Effector memory CD4-positive, alpha-beta T cell (primary cell): ENCODE measurements at regions not wholly inside any gene's neighbourhood (a gene's known extent, or its start where the extent isn't known, plus 50 kb on each side); places are given as distances from the start of the nearest gene placed in this dataset.
"Not testable (repeated sequence)": the region's sequence is repeated elsewhere in the genome, so short reads cannot be mapped to it uniquely, and the experiment has no call there.

ENCODE experiments used
- DNase-seq, 3 donors: peaks; one replicate each; pipeline ENCODE4 v3.0.0-alpha.2; 2020
- H3K27ac ChIP-seq: 2 replicates; pipeline ENCODE4 v1.7.0; 2013; ENCODE audit warnings: mild to moderate bottlenecking, low read length, moderate library complexity; ENCODE audit not compliant: insufficient read depth, poor library complexity, severe bottlenecking
- H3K27me3 ChIP-seq: replicated peaks from 2 replicates; pipeline ENCODE4 v1.7.0; 2013; ENCODE audit warnings: mild to moderate bottlenecking, low read length; ENCODE audit not compliant: insufficient read depth, control insufficient read depth, poor library complexity, severe bottlenecking
- H3K36me3 ChIP-seq: 2 replicates; pipeline ENCODE4 v1.7.0; 2013; ENCODE audit warnings: mild to moderate bottlenecking, low read length, moderate library complexity; ENCODE audit not compliant: control insufficient read depth, insufficient read depth
- H3K4me1 ChIP-seq: 2 replicates; pipeline ENCODE4 v1.7.0; 2013; ENCODE audit warnings: low read length, mild to moderate bottlenecking; ENCODE audit not compliant: control insufficient read depth, insufficient read depth, poor library complexity, severe bottlenecking
- H3K4me3 ChIP-seq: 2 replicates; pipeline ENCODE4 v1.7.0; 2013; ENCODE audit warnings: low read length, low read depth, mild to moderate bottlenecking; ENCODE audit not compliant: insufficient read depth, poor library complexity, severe bottlenecking
- H3K9me3 ChIP-seq: 2 replicates; pipeline ENCODE4 v1.7.0; 2013; ENCODE audit warnings: mild to moderate bottlenecking, low read length, moderate library complexity; ENCODE audit not compliant: control insufficient read depth

- no peak for DNase-seq
- H3K27ac ChIP-seq, result no peak overlapping the region
- H3K36me3 ChIP-seq, result no peaks in the 10 kb centered on the region
- H3K4me3 ChIP-seq, result no peak overlapping the region
- no peaks in the 10 kb centered on the region for H3K9me3 ChIP-seq
- no peaks in the 10 kb centered on the region for H3K4me1 ChIP-seq
- no peaks in the 10 kb centered on the region for H3K27me3 ChIP-seq
These were observed 1818.1 kb upstream of the RAG2 start for GRCh38 chr11:38416141-38416540.

DNA sequence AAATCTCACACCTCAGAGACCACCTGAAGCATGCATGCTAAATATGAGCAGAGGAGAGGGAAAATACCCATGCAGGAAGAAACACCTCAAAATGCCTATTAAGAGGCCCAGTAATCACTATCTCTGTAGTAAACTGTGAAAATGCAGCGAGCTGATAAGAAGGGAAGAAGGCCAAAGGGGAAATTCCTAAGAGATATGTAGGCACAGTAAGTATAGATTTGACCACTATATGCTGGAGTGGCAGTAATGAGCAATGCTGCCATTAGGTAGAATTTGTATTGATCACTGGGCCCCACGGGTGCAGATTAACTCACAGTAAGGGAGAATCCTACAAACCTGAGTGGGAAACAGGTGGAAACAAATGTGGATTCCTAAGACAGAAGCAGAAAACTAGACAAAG lies 1813.1 kb upstream of the RAG2 start:
- H3K4me3 ChIP-seq, result no peak overlapping the region
- no peaks in the 10 kb centered on the region for H3K9me3 ChIP-seq
- DNase-seq, result no peak
- H3K4me1 ChIP-seq, result no peaks in the 10 kb centered on the region
- no peak overlapping the region for H3K27ac ChIP-seq
- H3K36me3 ChIP-seq, result no peaks in the 10 kb centered on the region
- no peaks in the 10 kb centered on the region for H3K27me3 ChIP-seq

GRCh38 chr11:38402063-38402462 lies 1804.0 kb upstream of the RAG2 start:
- DNase-seq, result no peak
- Histone ChIP-seq H3K27ac (no peak overlapping the region), H3K9me3 (no peaks in the 10 kb centered on the region), H3K36me3 (no peaks in the 10 kb centered on the region), H3K4me3 (no peak overlapping the region), H3K4me1 (no peaks in the 10 kb centered on the region), H3K27me3 (no peaks in the 10 kb centered on the region)

- no peak for DNase-seq
- H3K4me1 ChIP-seq, result no peaks in the 10 kb centered on the region
- H3K36me3 ChIP-seq, result no peaks in the 10 kb centered on the region
- H3K27me3 ChIP-seq, result no peaks in the 10 kb centered on the region
- H3K9me3 ChIP-seq, result no peaks in the 10 kb centered on the region
- no peak overlapping the region for H3K27ac ChIP-seq
- H3K4me3 ChIP-seq, result no peak overlapping the region
These were observed 1794.1 kb upstream of the RAG2 start for GRCh38 chr11:38392176-38392575.

- no peaks in the 10 kb centered on the region for H3K4me1 ChIP-seq
- H3K4me3 ChIP-seq, result no peak overlapping the region
- H3K27ac ChIP-seq, result no peak overlapping the region
- H3K9me3 ChIP-seq, result no peaks in the 10 kb centered on the region
- no peak for DNase-seq
- H3K27me3 ChIP-seq, result no peaks in the 10 kb centered on the region
- H3K36me3 ChIP-seq, result no peaks in the 10 kb centered on the region
These were observed 1786.5 kb upstream of the RAG2 start for GRCh38 chr11:38384568-38384967.

DNA sequence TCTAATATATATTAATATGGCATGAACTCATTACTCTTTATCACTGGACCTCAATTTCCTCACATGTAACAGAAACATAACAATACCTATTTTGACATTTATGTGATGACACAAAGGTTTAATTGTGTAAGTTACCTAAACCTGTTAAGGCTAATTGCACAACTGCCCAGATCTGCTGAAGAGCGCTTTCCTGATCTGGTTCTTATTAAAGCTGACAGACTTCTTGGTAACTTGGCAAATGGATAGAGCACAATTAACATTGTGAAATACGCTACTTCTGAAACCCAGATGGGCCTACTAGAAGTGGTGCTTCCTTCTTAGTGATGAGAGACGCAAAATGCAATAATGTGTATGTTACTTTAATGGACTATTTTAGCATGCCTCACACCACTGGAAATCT lies 1767.2 kb upstream of the RAG2 start:
- H3K27me3 ChIP-seq, result no peaks in the 10 kb centered on the region
- DNase-seq, result no peak
- H3K4me1 ChIP-seq, result no peaks in the 10 kb centered on the region
- H3K27ac ChIP-seq, result no peak overlapping the region
- H3K36me3 ChIP-seq, result no peaks in the 10 kb centered on the region
- H3K4me3 ChIP-seq, result no peak overlapping the region
- H3K9me3 ChIP-seq, result no peaks in the 10 kb centered on the region

- Histone ChIP-seq H3K4me1 (no peaks in the 10 kb centered on the region), H3K27me3 (no peaks in the 10 kb centered on the region), H3K4me3 (no peak overlapping the region), H3K27ac (no peak overlapping the region), H3K9me3 (no peaks in the 10 kb centered on the region), H3K36me3 (no peaks in the 10 kb centered on the region)
- DNase-seq, result no peak
These were observed 1758.2 kb upstream of the RAG2 start for GRCh38 chr11:38356255-38356654.

- H3K27me3 ChIP-seq, result no peaks in the 10 kb centered on the region
- no peaks in the 10 kb centered on the region for H3K36me3 ChIP-seq
- no peak for DNase-seq
- H3K27ac ChIP-seq, result no peak overlapping the region
- no peaks in the 10 kb centered on the region for H3K9me3 ChIP-seq
- no peaks in the 10 kb centered on the region for H3K4me1 ChIP-seq
- no peak overlapping the region for H3K4me3 ChIP-seq
These were observed 1747.2 kb upstream of the RAG2 start for GRCh38 chr11:38345286-38345685.

GRCh38 chr11:38341612-38342011 lies 1743.6 kb upstream of the RAG2 start:
- H3K9me3 ChIP-seq, H3K36me3 ChIP-seq, H3K4me1 ChIP-seq, H3K4me3 ChIP-seq, DNase-seq, H3K27me3 ChIP-seq, H3K27ac ChIP-seq: not testable (repeated sequence)

GRCh38 chr11:38339835-38340440 lies 1741.9 kb upstream of the RAG2 start:
- Histone ChIP-seq H3K9me3 (no peaks in the 10 kb centered on the region), H3K27ac (no peak overlapping the region), H3K4me1 (no peaks in the 10 kb centered on the region), H3K4me3 (no peak overlapping the region), H3K27me3 (no peaks in the 10 kb centered on the region), H3K36me3 (no peaks in the 10 kb centered on the region)
- no peak for DNase-seq

DNA sequence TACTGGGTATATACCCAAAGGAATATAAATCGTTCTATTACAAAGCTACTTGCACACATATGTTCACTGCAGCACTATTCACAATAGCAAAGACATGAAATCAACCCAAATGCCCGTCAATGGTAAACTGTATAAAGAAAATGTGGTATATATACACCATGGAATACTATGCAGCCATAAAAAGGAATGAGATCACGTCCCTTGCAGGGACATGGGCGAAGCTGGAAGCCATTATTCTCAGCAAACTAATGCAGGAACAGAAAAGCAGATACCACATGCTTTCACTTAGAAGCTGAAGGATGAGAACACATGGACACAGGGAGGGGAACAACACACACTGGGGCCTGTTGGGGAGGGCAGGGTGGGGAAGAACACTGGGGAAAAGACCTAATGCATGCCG lies 1740.0 kb upstream of the RAG2 start:
- H3K9me3 ChIP-seq, H3K36me3 ChIP-seq, H3K4me3 ChIP-seq: not testable (repeated sequence)

More for the DNA sequence above, 1740.0 kb upstream of the RAG2 start:
- not testable (repeated sequence) for H3K27me3 ChIP-seq, H3K4me1 ChIP-seq, H3K27ac ChIP-seq, DNase-seq
